Esophagus squamous epithelium (tissue), 5 donors: ENCODE measurements at regions not wholly inside any gene's neighbourhood (a gene's known extent, or its start where the extent isn't known, plus 50 kb on each side); places are given as distances from the start of the nearest gene placed in this dataset.

Experiments
- DNase-seq: peaks from one replicate; lab custom pipeline; 2025; lab: John Stamatoyannopoulos, UW
- H3K27ac ChIP-seq, 4 donors: fragments of 200-600 bp; sonication (generic); one replicate each; pipeline ENCODE4 v1.5.1; 2016 to 2019; ENCODE audit warnings: mild to moderate bottlenecking in 1 of 4
- H3K27me3 ChIP-seq, 4 donors: fragments of 200-600 bp; sonication (generic); 1 replicate in 3 of 4; 2 replicates in 1 of 4; pipeline versions ENCODE4 v1.5.1 to v1.6.0; 2017 to 2021; ENCODE audit warnings: antibody characterized with exemption in 1 of 4
- H3K36me3 ChIP-seq, 3 donors: fragments of 200-600 bp; sonication (generic); one replicate each; pipeline ENCODE4 v1.5.1; 2016 to 2019
- H3K4me1 ChIP-seq, 3 donors: fragments of 200-600 bp; sonication (generic); one replicate each; pipeline ENCODE4 v1.5.1; 2017 to 2019
- H3K4me3 ChIP-seq, 4 donors: fragments of 200-600 bp; sonication (generic); 1 replicate in 3 of 4; 2 replicates in 1 of 4; pipeline ENCODE4 v1.5.1; 2016 to 2019; ENCODE audit warnings: mild to moderate bottlenecking in 2 of 4, moderate library complexity in 1 of 4
- H3K9me3 ChIP-seq, 3 donors: fragments of 200-600 bp; sonication (generic); one replicate each; pipeline ENCODE4 v1.5.1; 2016 to 2019
- CTCF ChIP-seq, 6 experiments: fragments of 450-650 bp in 4 of 6; fragments of 200-600 bp in 2 of 6; sonication (generic) in 2 of 6; IDR thresholded peaks; one replicate each; pipeline ENCODE4 v1.5.1; 2016 to 2019; ENCODE audit warnings: antibody characterized with exemption in 6 of 6, mild to moderate bottlenecking in 4 of 6, moderate library complexity in 4 of 6
- POLR2A ChIP-seq, 4 donors: fragments of 450-650 bp; IDR thresholded peaks; one replicate each; pipeline ENCODE4 v1.6.1; 2017; ENCODE audit warnings: antibody characterized with exemption in 4 of 4, mild to moderate bottlenecking in 4 of 4, moderate library complexity in 3 of 4
- WGBS, 2 donors: methylation state at CpG; one replicate each; pipeline ENCODE4 v1.1.5; 2018; 5-methylcytosine and 5-hydroxymethylcytosine counted together
- intact Hi-C: fragments of 100-400 bp; cut with DNase I; formaldehyde crosslinking; loops from one replicate; pipeline ENCODE4 v1.15.0; 2022
- donor health status: DM: yes; HTN: yes; CAD: no.

DNA sequence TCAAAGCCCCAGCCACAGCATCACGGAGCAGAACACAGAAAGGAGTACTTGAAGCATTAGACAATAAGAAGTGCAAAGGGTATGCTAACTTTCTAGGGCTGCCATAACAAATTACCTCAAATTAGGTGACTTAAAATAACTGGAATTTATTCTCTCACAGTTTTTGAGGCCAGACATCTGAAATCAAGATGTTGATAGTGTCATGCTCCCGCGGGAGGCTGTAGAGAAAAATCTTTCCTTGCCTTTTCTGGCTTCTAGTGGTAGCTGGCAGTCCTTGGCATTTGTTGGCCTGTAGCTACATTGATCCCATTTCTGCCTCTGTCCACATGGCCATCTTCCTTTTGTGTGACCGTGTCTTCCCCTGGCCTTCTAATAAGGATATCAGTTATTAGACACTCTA lies 51.9 kb upstream of the SPDL1 start:
- no peak for TF ChIP-seq POLR2A (IDR thresholded peaks at IDR 0.05)
- TF ChIP-seq CTCF (IDR thresholded peaks at IDR 0.05), result no peak

DNA sequence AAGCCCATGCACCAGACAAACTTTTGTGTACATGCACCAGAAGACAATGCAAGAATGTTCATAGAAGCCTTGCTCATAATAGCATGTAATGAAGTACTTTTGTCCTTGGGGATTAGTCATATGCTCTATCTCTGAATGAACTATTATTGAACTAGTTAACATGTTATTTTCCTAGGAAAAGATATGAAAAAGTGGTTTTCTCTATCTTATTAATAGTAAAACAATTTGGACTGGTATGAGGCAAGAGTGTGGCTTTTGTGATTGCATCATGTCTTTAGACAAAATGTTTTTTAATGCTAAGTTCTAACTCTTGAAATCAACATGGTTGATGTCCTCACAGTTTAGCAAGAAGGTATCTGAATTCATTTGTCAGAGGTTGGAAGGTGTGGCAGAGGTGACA lies 55.7 kb upstream of the SPDL1 start:
- intact Hi-C loops, result no loop called here
- Histone ChIP-seq H3K36me3 (no peaks in the 10 kb centered on the region), H3K9me3 (no peaks in the 10 kb centered on the region), H3K27ac (no peak overlapping the region), H3K27me3 (peaks cover 0 to 31% (median 0%) of the 10 kb centered on the region in 4 donors), H3K4me1 (no peaks in the 10 kb centered on the region), H3K4me3 (no peak overlapping the region)
- no peak for TF ChIP-seq POLR2A (IDR thresholded peaks at IDR 0.05)
- TF ChIP-seq CTCF (IDR thresholded peaks at IDR 0.05), result no peak
- DNase-seq, result no peak

More for the DNA sequence above, 51.9 kb upstream of the SPDL1 start:
- intact Hi-C loops, result no loop called here
- Histone ChIP-seq H3K36me3 (no peaks in the 10 kb centered on the region), H3K27ac (no peak overlapping the region), H3K9me3 (no peaks in the 10 kb centered on the region), H3K4me3 (no peak overlapping the region), H3K4me1 (no peaks in the 10 kb centered on the region), H3K27me3 (peaks cover 0 to 25% (median 0%) of the 10 kb centered on the region in 4 donors)
- 73 to 82% methylated on average over 4 of the region's 4 CpGs for WGBS, 2 donors
- DNase-seq, result no peak

GRCh38 chr5:169527066-169527465 lies 56.5 kb upstream of the SPDL1 start:
- no peak for DNase-seq
- Histone ChIP-seq H3K27ac (no peak overlapping the region), H3K27me3 (peaks cover 0 to 35% (median 0%) of the 10 kb centered on the region in 4 donors), H3K36me3 (no peaks in the 10 kb centered on the region), H3K4me1 (no peaks in the 10 kb centered on the region), H3K9me3 (no peaks in the 10 kb centered on the region), H3K4me3 (no peak overlapping the region)
- intact Hi-C loops, result no loop called here
- TF ChIP-seq CTCF (IDR thresholded peaks at IDR 0.05) (no peak), POLR2A (IDR thresholded peaks at IDR 0.05) (no peak)
- WGBS, 2 donors, result 46 to 65% methylated on average over 2 of the region's 2 CpGs

GRCh38 chr5:169522851-169523250 lies 60.7 kb upstream of the SPDL1 start:
- Histone ChIP-seq H3K27me3 (peaks cover 0 to 15% (median 0%) of the 10 kb centered on the region in 4 donors), H3K9me3 (no peaks in the 10 kb centered on the region)
- intact Hi-C loops, result no loop called here

More at GRCh38 chr5:169522851-169523250, 60.7 kb upstream of the SPDL1 start:
- WGBS, 2 donors, result 67 to 78% methylated on average over 1 to 3 of the region's 3 CpGs
- Histone ChIP-seq H3K36me3 (no peaks in the 10 kb centered on the region), H3K4me1 (no peaks in the 10 kb centered on the region), H3K4me3 (no peak overlapping the region), H3K27ac (no peak overlapping the region)
- TF ChIP-seq POLR2A (IDR thresholded peaks at IDR 0.05), result no peak
- TF ChIP-seq CTCF (IDR thresholded peaks at IDR 0.05), result no peak
- DNase-seq, result no peak
